HL-60 (cell line): ENCODE measurements at regions not wholly inside any gene's neighbourhood (a gene's known extent, or its start where the extent isn't known, plus 50 kb on each side); places are given as distances from the start of the nearest gene placed in this dataset.

Experiments used
- DNase-seq, 2 experiments: peaks; one replicate each; pipeline ENCODE4 v3.0.0-alpha.2; 2010 to 2020; ENCODE audit warnings: low read depth in 1 of 2, low spot score in 1 of 2
- H3K27ac ChIP-seq: fragments of 250-450 bp; sonication (Bioruptor Pico); replicated peaks from 2 replicates; pipeline ENCODE4 v1.5.1; 2020; ENCODE audit warnings: mild to moderate bottlenecking, moderate library complexity
- H3K27me3 ChIP-seq: fragments of 250-450 bp; sonication (Bioruptor Pico); 2 replicates; pipeline ENCODE4 v1.5.1; 2021; ENCODE audit warnings: mild to moderate bottlenecking, moderate library complexity; ENCODE audit not compliant: insufficient read depth, poor library complexity, severe bottlenecking
- H3K4me3 ChIP-seq: replicated peaks from 2 replicates; pipeline ENCODE4 v1.5.1; 2011; ENCODE audit warnings: mild to moderate bottlenecking, control low read depth, low read length; ENCODE audit not compliant: insufficient read depth
- CTCF ChIP-seq: IDR thresholded peaks from one replicate; pipeline ENCODE4 v1.5.1; 2011; ENCODE audit warnings: low read length, control low read depth, inconsistent platforms; ENCODE audit not compliant: insufficient read depth
- GABPA ChIP-seq: IDR thresholded peaks from 2 replicates; pipeline ENCODE4 v1.6.1; 2012; ENCODE audit warnings: low read depth
- POLR2AphosphoS5 ChIP-seq: IDR thresholded peaks from 2 replicates; pipeline ENCODE4 v1.6.1; 2012; ENCODE audit warnings: low read depth
- REST ChIP-seq: IDR thresholded peaks from 2 replicates; pipeline ENCODE4 v1.6.1; 2012; ENCODE audit warnings: low read depth; ENCODE audit not compliant: insufficient replicate concordance
- SPI1 ChIP-seq: IDR thresholded peaks from 2 replicates; pipeline ENCODE4 v1.6.1; 2012; ENCODE audit warnings: low read depth, mild to moderate bottlenecking, borderline replicate concordance

DNA sequence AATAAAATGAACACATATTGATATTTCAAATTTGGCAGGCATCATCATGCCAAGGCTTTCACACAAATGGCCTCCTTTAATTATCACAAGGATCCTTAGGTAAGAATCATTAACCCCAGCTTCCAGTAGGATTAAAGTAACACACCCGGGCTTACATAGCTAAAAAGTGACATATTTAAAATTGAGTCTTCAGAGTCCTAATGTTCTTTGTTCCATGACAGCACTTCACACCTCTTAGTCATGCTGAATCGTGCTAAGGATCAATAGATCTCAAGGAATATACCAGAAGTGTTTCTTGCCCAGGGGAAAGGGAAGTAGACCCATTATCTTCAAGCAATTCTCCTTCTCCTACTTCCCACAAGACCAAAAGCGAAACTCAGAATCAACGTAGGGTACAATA lies 76.6 kb upstream of the SOX2 start:
- no peak overlapping the region for H3K27ac ChIP-seq
- no peak overlapping the region for H3K4me3 ChIP-seq
- no peak for TF ChIP-seq GABPA
- TF ChIP-seq REST, result no peak
- TF ChIP-seq POLR2AphosphoS5, result no peak
- TF ChIP-seq SPI1, result no peak
- no peak for TF ChIP-seq CTCF
- H3K27me3 ChIP-seq, result no peaks in the 10 kb centered on the region
- DNase-seq, result no peak

GRCh38 chr3:181633556-181633955 lies 78.2 kb upstream of the SOX2 start:
- H3K27ac ChIP-seq, result no peak overlapping the region
- no peak for DNase-seq
- H3K4me3 ChIP-seq, result no peak overlapping the region
- no peak for TF ChIP-seq POLR2AphosphoS5
- TF ChIP-seq REST, result no peak
- TF ChIP-seq GABPA, result no peak
- TF ChIP-seq CTCF, result no peak
- no peaks in the 10 kb centered on the region for H3K27me3 ChIP-seq

DNA sequence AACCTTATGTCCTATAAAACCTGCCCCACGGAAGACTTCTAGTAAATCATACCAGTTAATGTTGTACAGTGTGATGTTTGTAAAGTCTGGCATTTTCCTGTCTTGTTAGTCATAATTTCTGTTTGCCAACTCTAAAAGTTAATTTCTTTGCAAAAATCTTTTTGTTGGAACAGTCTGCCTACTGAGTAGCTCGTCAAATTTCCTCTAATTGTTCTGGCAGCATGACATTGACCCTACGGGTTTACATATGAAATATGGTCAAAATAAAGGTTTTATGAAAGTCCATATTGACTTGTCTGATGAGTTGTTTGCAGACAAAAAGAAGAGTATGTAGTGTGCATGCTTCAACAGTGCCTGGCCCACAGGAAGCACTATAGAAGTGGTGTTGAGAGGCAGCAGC lies 79.8 kb upstream of the SOX2 start:
- no peak for TF ChIP-seq SPI1
- TF ChIP-seq GABPA, result no peak
- no peaks in the 10 kb centered on the region for H3K27me3 ChIP-seq
- no peak overlapping the region for H3K27ac ChIP-seq
- H3K4me3 ChIP-seq, result no peak overlapping the region
- no peak for DNase-seq

- no peak for TF ChIP-seq SPI1
- no peak for TF ChIP-seq GABPA
- no peak for TF ChIP-seq POLR2AphosphoS5
- TF ChIP-seq CTCF, result no peak
- TF ChIP-seq REST, result no peak
- Histone ChIP-seq H3K27me3 (no peaks in the 10 kb centered on the region), H3K4me3 (no peak overlapping the region), H3K27ac (no peak overlapping the region)
- no peak for DNase-seq
These were observed 80.9 kb upstream of the SOX2 start for GRCh38 chr3:181630853-181631252.
